SJSA1 (cell line): ENCODE measurements at regions not wholly inside any gene's neighbourhood (a gene's known extent, or its start where the extent isn't known, plus 50 kb on each side); places are given as distances from the start of the nearest gene placed in this dataset.

Source experiments
- DNase-seq, 2 experiments: peaks; one replicate each; pipeline ENCODE4 v3.0.0-alpha.2; 2015 to 2020; ENCODE audit warnings: low spot score in 2 of 2, low read depth in 1 of 2
- H3K27ac ChIP-seq: fragments of 250-450 bp; sonication (Bioruptor Pico); 2 replicates; pipeline ENCODE4 v1.5.1; 2020; ENCODE audit warnings: mild to moderate bottlenecking, moderate library complexity
- H3K27me3 ChIP-seq: fragments of 250-450 bp; sonication (Bioruptor Pico); replicated peaks from 2 replicates; pipeline ENCODE4 v1.5.1; 2020; ENCODE audit warnings: mild to moderate bottlenecking, moderate library complexity
- H3K36me3 ChIP-seq: fragments of 250-450 bp; sonication (Bioruptor Pico); 2 replicates; pipeline ENCODE4 v1.5.1; 2020; ENCODE audit warnings: mild to moderate bottlenecking
- H3K4me1 ChIP-seq: fragments of 250-450 bp; sonication (Bioruptor Pico); replicated peaks from 2 replicates; pipeline ENCODE4 v1.6.1; 2021; ENCODE audit warnings: mild to moderate bottlenecking
- H3K4me3 ChIP-seq: fragments of 250-450 bp; sonication (Bioruptor Pico); 2 replicates; pipeline ENCODE4 v1.5.1; 2020; ENCODE audit warnings: mild to moderate bottlenecking
- H3K9me3 ChIP-seq: fragments of 250-450 bp; sonication (Bioruptor Pico); replicated peaks from 2 replicates; pipeline ENCODE4 v1.5.1; 2020; ENCODE audit warnings: mild to moderate bottlenecking

- DNase-seq, result peak in 1 of 2 experiments; percentile 0
- Histone ChIP-seq H3K4me3 (no peak overlapping the region), H3K9me3 (no peaks in the 10 kb centered on the region), H3K27me3 (no peaks in the 10 kb centered on the region), H3K36me3 (no peaks in the 10 kb centered on the region), H3K27ac (no peak overlapping the region), H3K4me1 (no peaks in the 10 kb centered on the region)
Measured at GRCh38 chr4:30380404-30380998, 339.7 kb upstream of the PCDH7 start.

GRCh38 chr4:30385650-30386049 lies 334.5 kb upstream of the PCDH7 start:
- H3K27ac ChIP-seq, result no peak overlapping the region
- no peaks in the 10 kb centered on the region for H3K27me3 ChIP-seq
- no peaks in the 10 kb centered on the region for H3K9me3 ChIP-seq
- no peaks in the 10 kb centered on the region for H3K4me1 ChIP-seq
- no peak overlapping the region for H3K4me3 ChIP-seq
- no peaks in the 10 kb centered on the region for H3K36me3 ChIP-seq
- DNase-seq, result no peak

GRCh38 chr4:30386266-30386895 lies 333.8 kb upstream of the PCDH7 start:
- Histone ChIP-seq H3K4me1 (no peaks in the 10 kb centered on the region), H3K36me3 (no peaks in the 10 kb centered on the region), H3K27me3 (no peaks in the 10 kb centered on the region), H3K4me3 (no peak overlapping the region), H3K9me3 (no peaks in the 10 kb centered on the region), H3K27ac (no peak overlapping the region)
- DNase-seq, result no peak

GRCh38 chr4:30395902-30396301 lies 324.3 kb upstream of the PCDH7 start:
- Histone ChIP-seq H3K36me3 (no peaks in the 10 kb centered on the region), H3K27ac (no peak overlapping the region), H3K4me1 (no peaks in the 10 kb centered on the region), H3K9me3 (no peaks in the 10 kb centered on the region), H3K4me3 (no peak overlapping the region), H3K27me3 (no peaks in the 10 kb centered on the region)
- no peak for DNase-seq

DNA sequence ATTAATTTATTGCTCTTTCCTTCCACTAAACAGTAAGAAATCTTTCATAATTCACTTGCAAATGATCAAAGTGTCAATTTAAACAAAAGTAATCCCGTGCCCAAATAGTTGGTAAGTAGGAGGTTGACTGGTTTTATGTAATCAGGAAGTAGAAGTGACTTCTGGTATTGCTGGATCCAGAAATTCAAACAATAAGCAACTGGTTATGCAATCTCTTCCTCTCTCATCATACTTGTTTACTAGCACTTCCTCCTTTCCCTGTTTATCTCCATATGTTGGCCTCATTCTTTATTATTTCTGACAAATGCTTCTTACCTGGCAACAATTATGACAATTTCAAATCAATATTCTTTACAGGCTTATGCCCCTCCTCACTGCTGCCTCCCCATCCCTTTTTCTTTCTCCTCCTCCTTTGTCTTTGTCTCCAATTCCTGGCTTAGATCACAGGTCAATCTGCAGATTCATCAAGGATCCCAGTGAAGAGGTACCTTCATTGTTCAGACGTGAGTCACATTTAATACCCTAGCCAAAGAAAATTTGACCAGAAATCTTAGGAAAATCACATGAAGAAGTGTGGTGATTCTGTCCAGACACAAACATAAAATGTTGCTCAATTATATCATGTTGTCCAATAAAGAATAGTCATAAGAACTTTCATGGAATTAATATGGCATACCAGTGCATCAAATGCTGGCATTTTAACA lies 323.2 kb upstream of the PCDH7 start:
- Histone ChIP-seq H3K27ac (no peak overlapping the region), H3K9me3 (no peaks in the 10 kb centered on the region), H3K4me3 (no peak overlapping the region), H3K4me1 (no peaks in the 10 kb centered on the region), H3K36me3 (no peaks in the 10 kb centered on the region), H3K27me3 (no peaks in the 10 kb centered on the region)
- DNase-seq, result no peak

DNA sequence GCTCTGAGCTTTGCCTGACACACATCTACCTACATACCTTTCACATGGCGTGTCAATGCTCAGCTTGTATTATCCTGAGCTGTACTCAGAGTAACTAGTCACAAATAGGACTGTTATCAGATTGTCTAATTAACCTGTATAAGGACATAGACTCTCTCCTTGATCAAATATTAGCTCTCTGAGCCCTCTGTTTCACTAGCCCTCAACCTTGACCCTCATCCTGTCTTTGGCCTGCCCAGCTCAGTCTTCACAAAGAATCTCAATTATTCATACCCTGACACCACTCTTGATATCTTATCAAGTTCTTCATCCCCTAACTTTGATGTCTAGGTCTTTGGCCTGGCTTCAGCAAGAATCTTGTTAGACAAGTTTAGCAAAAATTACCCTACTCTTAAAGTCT lies 320.7 kb upstream of the PCDH7 start:
- no peak overlapping the region for H3K27ac ChIP-seq
- H3K36me3 ChIP-seq, result no peaks in the 10 kb centered on the region
- H3K27me3 ChIP-seq, result no peaks in the 10 kb centered on the region
- no peak overlapping the region for H3K4me3 ChIP-seq
- H3K9me3 ChIP-seq, result no peaks in the 10 kb centered on the region
- DNase-seq, result no peak
- H3K4me1 ChIP-seq, result no peaks in the 10 kb centered on the region

GRCh38 chr4:30402276-30402675 lies 317.9 kb upstream of the PCDH7 start:
- Histone ChIP-seq H3K9me3 (no peaks in the 10 kb centered on the region), H3K4me3 (no peak overlapping the region), H3K27me3 (no peaks in the 10 kb centered on the region), H3K27ac (no peak overlapping the region), H3K4me1 (no peaks in the 10 kb centered on the region), H3K36me3 (no peaks in the 10 kb centered on the region)
- no peak for DNase-seq

GRCh38 chr4:30413915-30414314 lies 306.3 kb upstream of the PCDH7 start:
- Histone ChIP-seq H3K36me3 (no peaks in the 10 kb centered on the region), H3K4me3 (no peak overlapping the region), H3K9me3 (no peaks in the 10 kb centered on the region), H3K27ac (no peak overlapping the region), H3K4me1 (no peaks in the 10 kb centered on the region), H3K27me3 (no peaks in the 10 kb centered on the region)
- no peak for DNase-seq

GRCh38 chr4:30416547-30416946 lies 303.6 kb upstream of the PCDH7 start:
- no peaks in the 10 kb centered on the region for H3K4me1 ChIP-seq
- H3K36me3 ChIP-seq, result no peaks in the 10 kb centered on the region
- no peaks in the 10 kb centered on the region for H3K27me3 ChIP-seq
- no peaks in the 10 kb centered on the region for H3K9me3 ChIP-seq
- DNase-seq, result no peak
- H3K27ac ChIP-seq, result no peak overlapping the region
- H3K4me3 ChIP-seq, result no peak overlapping the region

- H3K4me3 ChIP-seq, result no peak overlapping the region
- no peaks in the 10 kb centered on the region for H3K9me3 ChIP-seq
- no peak overlapping the region for H3K27ac ChIP-seq
- H3K27me3 ChIP-seq, result no peaks in the 10 kb centered on the region
- DNase-seq, result no peak
- no peaks in the 10 kb centered on the region for H3K4me1 ChIP-seq
- no peaks in the 10 kb centered on the region for H3K36me3 ChIP-seq
Measured at GRCh38 chr4:30427932-30428331, 292.2 kb upstream of the PCDH7 start.

- DNase-seq, result no peak
- Histone ChIP-seq H3K36me3 (no peaks in the 10 kb centered on the region), H3K9me3 (no peaks in the 10 kb centered on the region), H3K4me1 (no peaks in the 10 kb centered on the region), H3K27ac (no peak overlapping the region), H3K27me3 (no peaks in the 10 kb centered on the region), H3K4me3 (no peak overlapping the region)
Measured at GRCh38 chr4:30429813-30430761, 290.1 kb upstream of the PCDH7 start.

- Histone ChIP-seq H3K4me1 (no peaks in the 10 kb centered on the region), H3K27ac (no peak overlapping the region), H3K36me3 (no peaks in the 10 kb centered on the region), H3K4me3 (no peak overlapping the region), H3K9me3 (no peaks in the 10 kb centered on the region), H3K27me3 (no peaks in the 10 kb centered on the region)
- no peak for DNase-seq
Measured at GRCh38 chr4:30434656-30435055, 285.5 kb upstream of the PCDH7 start.

GRCh38 chr4:30436394-30436793 lies 283.8 kb upstream of the PCDH7 start:
- no peaks in the 10 kb centered on the region for H3K4me1 ChIP-seq
- H3K27ac ChIP-seq, result no peak overlapping the region
- no peak overlapping the region for H3K4me3 ChIP-seq
- no peaks in the 10 kb centered on the region for H3K27me3 ChIP-seq
- no peaks in the 10 kb centered on the region for H3K9me3 ChIP-seq
- DNase-seq, result no peak
- no peaks in the 10 kb centered on the region for H3K36me3 ChIP-seq

DNA sequence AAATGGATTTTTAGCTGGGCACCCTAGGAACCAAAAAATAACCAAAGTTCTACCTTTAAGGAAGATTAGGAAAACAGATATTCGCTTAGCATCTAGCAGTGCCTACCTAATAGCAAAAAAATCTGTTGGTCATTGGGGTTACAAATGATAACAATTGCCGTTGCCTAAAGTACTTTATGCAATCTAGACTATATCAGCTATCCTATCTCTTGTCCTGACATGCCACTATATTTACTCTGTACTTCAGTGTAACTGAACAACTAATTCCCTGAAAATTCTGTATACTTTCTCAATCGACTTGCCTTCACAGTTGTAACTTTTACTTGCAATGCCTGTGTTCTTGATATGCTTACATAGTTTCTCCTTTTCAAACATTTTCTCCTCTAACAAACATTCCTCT lies 282.9 kb upstream of the PCDH7 start:
- no peak for DNase-seq
- Histone ChIP-seq H3K36me3 (no peaks in the 10 kb centered on the region), H3K27me3 (no peaks in the 10 kb centered on the region), H3K4me1 (no peaks in the 10 kb centered on the region), H3K27ac (no peak overlapping the region), H3K4me3 (no peak overlapping the region), H3K9me3 (no peaks in the 10 kb centered on the region)
